ENCODE measurements at regions not wholly inside any gene's neighbourhood (a gene's known extent, or its start where the extent isn't known, plus 50 kb on each side); places are given as distances from the start of the nearest gene placed in this dataset.

DNA sequence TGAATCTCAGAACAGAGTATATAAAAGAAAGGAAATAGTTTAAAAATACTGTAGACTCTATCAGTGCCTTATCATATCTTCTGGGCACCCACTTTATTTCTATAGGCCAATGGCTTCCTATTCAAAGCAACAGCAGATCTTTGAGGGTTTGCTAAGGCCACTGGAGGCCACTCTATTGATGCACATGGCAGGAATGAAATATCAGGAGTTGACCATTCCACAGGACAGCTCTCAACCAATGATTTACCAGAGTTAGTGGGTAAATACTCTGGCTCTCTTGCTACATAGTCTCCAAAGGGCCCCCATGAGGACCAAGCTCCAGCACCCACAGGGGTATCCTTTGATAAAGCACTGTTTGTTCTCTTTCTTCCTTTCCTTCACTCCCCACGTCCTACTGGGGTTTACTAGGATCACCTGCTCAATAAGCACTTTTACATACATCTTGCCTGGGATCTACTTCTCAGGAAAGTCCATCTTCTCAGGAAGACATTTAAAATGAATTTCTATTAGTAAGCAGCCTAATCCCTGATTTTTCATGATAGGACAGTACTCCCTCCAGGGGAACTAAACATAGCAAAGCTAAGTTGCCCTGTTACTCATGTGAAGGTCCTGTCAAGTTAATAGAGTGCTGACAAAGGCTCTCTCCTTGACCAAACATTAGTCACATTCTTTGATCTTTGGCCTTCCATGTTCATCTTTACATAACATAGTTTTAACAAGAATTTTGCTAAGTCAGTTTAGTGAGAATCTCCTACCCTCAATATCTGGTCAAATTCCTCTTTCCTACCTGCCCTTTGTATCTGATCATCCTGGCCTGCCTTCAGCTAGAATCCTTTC lies 459.7 kb downstream of the GRXCR1 start:
- DNase-seq, result no peak

DNA sequence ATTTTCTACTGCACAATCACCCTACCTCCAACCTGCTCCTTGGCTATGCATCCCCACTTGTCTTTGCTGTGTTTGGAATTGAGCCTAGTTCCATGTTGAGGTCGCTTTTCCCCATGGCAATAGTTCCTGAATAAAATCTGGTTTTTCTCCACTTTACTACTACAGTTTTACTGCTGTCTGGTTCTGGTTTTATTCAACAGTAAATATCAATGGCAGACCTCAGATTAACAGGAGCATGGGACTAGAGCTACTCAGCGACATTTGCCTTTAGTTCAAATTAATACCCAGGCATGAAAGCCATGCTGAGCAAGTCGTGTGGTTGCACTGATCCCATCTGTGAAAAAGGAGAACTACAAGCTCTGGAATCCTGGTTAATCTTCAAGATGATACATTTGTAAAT lies 460.3 kb downstream of the GRXCR1 start:
- no peak for DNase-seq

DNA sequence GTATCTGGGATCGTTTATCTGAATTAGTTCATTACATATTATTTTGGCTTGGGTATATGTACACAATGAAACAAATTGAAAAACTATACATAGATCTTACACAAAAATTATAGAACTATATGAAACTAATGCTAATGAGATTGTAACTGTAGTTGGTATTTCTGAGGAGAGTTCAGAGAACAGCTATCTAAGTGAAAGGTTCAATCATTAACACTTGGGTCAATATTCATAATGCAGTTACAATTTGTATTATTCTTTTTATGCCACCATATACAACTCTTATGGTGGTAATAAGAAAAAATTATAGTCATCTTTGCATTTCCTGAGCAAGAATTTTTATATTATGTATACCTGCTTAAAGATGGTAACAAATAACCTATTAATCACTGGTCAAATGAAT lies 461.0 kb downstream of the GRXCR1 start:
- no peak for DNase-seq

DNA sequence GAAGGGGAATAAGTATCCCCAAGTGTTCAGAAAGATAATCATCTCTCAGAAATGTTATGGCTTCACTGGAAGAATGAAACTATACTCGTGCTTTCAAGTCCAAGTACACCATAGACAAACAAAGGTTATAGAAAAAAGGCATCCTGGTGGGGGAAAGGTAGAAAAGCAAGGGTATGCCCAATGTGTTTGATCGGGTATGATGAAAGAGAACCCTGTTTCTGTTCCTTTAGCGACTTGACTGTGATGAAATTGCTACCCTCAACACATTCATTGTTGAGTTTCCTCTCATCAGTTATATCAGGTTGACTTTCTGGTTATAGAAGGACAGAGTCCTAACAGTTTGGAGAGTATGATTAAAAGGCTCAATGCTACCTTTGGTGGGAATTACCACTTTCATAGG lies 464.3 kb downstream of the GRXCR1 start:
- no peak for DNase-seq

DNA sequence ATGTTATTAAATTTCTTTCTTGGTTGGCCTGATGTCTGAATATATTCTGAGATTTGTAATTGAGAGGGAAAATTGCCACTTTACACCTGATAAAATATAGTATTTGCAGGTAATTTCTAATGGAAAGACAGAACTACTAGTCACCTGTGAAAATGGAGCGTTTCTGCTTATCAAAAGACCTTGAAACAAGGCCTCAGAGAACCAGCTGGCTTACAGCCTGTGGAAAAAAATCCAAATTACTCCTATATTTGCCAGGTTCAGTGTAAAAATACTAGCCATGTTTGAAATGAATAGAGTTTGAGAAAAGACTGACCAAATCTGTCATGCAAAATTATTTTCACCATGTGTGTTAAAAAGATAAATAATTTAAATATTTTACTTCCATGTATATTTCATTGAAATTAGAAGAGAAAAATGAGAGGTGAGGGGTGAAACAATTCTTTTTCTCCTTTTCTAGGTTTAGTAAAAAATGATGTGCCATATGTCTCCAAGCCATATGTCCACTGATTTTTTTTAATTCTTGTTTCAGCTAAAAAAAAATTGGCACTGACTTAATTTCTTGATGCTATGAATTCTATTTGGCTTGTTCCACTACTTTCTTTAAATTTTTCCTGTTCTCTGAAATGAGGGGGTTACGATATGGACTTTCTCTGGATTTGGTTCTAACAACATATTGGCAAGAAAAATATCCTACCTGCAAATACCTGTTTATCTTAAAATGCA lies 464.9 kb downstream of the GRXCR1 start:
- no peak for DNase-seq

DNA sequence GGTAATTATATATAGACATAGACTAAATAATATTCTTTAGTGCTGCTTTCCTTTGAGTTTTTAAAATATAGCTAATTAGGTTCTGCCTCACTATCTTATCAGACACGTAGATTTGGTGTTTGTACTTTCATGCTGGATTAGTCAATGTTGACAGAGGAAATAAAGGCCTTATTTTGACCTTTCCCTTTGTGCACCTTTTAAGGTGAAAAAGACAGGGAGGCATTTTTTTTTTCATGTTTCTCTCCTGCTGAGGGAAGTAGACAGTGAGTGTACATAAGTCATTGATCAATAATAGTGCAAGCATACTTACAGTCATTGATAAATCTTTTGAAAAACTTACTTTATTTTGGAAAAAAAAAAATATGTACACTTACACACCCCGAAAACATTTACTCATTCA lies 467.8 kb downstream of the GRXCR1 start:
- no peak for DNase-seq

DNA sequence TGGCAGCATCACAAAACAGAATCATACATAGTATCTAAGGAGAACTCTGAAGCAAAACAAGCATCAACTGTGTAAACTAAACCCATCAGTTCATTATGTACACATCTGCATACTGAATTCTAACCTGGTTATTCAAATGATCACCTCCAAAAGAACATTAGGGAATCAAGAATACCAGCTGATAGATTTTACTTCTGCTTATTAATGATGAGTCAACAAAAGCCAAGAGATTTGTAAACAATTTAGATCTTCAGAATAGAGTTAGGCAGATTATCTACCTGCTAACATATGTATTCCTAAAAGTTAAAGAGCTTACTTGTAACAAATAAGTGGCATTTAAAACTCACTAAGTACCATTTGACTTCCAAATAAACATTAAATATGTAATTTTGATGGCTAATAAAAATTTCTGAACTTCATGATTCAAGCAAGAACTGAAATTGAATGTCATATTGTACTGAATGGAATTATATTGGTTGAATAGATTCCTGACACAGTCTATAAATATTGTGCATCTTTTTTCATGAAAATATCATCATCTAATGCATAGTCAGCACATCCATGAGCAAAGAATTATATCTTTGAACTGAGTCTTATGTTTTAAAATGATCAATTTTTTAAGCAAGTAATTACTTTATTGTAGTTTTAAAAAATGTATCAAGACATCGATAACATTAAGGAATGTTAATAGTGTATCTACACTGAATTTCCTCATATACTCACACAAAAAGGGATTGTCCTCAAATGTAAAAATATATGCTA lies 470.5 kb downstream of the GRXCR1 start:
- no peak for DNase-seq

DNA sequence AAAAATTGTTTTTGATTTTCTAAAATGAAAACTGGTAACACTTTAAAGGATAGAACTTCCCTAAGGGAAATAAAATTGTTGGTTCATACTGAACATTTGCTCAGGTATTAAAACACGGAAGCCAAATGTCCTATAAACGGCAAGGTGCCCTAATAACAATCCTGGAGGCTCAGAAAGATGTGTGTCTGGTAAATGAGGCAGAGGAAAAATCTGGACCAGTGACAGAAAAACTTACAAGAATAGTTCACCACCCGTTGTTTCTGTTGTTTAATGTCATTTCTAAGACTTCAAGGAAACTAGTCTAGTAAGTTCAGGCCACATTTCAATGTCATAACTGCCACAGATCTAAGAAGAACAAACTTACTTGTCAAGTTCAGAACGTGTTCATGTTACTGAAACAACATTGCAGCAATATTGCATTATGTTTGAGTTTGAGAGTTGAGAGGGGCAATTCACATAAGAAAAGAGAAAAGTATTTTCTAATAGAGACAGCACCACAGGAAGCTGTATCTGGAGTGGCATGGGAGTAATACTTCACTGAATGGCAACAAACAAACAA lies 476.6 kb downstream of the GRXCR1 start:
- DNase-seq, result no peak

DNA sequence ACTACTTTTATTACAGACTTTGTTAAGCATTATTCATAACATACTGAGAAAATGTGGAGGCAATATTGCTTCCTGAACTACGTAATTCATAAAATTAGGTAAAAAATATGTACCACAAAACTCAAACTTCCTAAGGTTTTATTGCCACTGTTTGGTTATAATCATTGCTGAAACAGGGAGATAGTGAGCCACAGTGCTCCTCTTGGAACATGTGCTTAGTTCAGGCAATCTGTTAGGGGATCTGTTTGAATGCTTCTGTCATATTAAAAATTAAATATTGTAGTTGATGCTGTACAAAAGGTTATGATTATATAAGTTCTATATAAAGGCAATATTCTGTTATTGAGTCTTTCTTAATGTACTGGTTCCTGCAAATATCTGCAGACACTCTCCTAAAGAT lies 480.7 kb downstream of the GRXCR1 start:
- DNase-seq, result no peak

DNA sequence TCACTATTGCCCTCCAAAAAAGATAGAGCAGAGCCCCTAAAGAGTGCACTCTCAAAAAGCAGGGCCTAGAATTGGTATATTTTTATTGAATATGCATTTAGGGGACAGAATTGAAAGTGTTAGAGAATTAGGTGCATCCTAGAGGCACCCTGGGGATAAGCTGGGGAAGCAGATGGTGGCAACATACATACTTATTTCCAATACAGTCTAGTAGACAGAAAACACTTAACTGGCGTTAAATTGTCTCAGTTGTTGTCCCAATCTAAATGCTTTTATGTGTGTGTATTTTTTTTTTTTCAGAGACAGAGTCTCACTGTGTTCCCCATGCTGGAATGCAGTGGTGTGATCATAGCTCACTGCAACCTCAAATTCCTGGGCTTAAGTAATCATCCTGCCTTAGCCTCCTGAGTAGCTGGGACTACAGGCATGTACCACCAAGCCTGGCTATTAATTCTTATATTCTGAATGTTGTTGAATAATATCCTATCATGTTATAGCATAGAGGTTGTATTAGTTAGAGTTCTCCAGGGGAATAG lies 481.8 kb downstream of the GRXCR1 start:
- DNase-seq, result no peak

DNA sequence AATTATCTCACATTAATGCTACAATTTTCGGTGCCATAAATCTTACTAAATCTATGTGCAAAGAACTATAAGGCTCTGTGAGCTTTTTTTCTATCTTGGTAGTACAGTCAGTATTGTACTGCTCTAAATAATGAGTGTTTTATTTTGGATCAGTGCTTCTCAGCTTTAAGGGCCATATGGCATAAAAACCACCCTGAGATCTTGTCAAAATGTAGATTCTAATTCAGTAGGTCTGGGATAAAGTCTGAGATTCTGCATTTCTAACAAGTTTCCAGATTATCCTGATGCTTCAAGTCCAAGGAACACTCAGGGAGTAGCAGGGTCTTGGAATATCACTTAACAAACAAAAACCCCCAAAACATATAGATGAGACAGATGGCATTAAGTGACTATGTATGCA lies 486.5 kb downstream of the GRXCR1 start:
- DNase-seq, result no peak

DNA sequence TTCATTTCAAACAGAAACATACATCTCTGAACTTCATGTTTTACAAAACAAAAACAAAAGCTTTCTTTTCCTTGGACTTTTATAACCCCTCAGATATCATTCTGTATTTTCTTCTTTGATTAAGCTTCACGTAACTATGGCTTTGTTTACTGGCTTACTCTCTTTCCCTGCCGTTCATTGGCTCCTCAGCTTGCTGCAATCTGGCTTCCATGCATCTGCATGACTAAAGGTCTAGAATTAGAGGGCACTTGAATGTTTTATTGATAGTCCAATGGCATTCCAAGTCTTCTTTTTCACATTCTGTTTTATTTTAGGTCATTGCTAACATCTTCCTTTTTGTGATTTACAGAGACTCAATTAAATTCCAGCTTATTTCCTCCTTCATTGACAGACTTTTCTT lies 487.6 kb downstream of the GRXCR1 start:
- no peak for DNase-seq

DNA sequence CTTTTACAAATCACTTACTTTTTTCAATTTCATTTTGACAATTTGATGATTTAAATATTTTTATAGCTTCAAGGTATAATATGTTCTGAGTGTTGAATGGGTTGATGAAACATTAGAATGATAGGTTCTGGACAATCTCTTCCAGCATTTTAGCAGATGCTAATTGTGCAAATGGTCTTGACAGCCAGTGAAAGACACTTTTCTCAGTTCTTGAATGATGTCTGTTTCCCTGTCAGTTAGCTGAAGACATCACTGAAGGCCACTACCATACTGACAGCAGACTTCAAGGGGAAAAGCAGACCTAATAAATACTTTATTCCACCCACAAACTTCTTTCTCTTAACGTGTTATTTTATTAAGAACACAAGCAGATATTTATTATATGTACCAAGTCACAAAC lies 498.6 kb downstream of the GRXCR1 start:
- no peak for DNase-seq

DNA sequence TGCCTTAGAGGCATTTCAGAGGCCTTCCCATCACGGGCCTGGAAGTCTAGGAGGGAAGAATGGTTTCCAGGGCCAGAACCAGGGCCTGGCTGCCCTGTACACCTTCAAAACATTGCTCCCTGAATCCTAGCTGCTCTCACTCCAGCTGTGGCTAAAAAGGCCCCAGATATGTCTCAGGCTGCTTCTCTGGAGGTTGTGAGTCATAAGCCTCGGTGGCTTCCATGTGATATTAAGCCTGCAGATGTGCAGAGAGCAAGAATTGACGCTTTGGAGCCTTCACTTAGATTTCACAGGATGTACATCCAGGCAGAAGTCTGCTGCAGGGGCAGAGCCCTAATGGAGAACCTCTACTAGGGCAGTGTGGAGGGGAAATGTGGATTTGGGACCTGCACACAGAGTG lies 502.5 kb downstream of the GRXCR1 start:
- DNase-seq, result no peak

DNA sequence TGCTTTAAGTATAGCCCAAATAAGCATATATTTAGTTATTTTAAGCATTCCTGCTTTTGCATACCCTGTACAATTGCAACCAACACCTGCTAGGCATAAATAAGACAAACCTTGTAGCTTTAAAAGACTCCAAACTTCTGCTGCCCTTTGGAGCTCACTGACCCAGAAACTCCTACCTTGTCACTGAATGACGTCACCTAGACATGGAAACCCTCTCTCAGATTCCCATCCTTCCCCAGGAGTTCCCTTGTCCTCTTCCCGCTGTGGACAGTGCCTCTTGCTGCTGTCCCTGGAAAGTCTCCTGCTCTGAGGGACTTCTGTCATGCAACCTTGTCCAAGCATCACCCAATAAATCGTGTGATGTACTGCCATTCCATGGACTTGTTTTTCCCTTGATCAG lies 507.2 kb downstream of the GRXCR1 start:
- no peak for DNase-seq

DNA sequence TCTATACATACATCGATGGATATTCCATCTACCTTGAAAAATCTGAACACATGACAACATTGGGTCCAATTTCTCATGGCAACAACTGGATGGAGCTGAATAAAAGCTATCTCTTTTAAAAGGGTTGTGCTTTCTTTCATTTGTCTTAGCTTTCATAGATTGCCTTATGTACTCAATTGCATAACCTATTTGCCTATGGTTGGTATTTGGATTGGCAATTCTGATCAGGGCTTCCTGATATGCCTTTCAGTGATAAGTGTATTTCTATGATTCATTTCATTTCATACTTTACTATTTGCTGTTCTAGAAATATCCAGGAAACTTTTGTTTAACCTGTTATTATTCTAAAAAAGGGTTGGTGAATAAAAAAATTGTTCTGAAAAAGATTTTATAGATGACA lies 509.9 kb downstream of the GRXCR1 start:
- DNase-seq, result no peak

DNA sequence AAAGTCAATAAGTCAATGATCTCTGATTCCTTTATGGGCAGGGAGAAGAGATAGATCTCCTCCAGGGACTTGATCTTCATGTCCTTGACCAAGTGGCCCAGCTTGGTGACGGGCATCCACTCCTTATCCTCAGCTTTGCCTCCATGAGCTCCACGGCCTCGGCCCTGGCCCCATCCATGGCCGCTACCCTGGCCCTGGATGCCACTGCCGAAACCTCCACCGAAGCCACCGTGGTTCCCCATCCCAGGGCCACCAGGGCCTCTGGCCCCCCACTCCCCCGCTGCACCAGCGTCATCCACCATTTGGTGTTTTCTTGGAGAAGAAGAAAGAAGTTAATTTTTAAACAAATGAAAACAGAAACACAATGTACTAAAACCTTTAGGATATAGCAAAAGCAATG lies 518.1 kb downstream of the GRXCR1 start:
- DNase-seq, result no peak

DNA sequence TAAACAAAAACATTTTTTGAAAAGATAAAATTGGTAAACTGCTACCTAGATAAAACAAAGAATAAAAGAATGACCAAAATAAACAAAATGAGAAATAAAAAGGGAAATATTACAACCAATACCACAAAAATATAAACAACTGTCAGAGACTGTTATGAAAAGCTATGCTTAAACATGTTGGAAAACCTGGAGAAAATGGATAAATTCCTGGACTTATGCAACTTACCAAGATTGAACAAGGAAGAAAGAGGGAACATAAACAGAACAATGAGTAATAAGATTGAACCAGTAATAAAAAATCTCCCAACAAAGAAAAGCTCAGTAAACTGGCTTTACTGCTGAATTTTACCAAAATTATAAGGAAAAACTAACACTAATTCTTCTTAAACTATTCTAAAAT lies 518.7 kb downstream of the GRXCR1 start:
- DNase-seq, result no peak

DNA sequence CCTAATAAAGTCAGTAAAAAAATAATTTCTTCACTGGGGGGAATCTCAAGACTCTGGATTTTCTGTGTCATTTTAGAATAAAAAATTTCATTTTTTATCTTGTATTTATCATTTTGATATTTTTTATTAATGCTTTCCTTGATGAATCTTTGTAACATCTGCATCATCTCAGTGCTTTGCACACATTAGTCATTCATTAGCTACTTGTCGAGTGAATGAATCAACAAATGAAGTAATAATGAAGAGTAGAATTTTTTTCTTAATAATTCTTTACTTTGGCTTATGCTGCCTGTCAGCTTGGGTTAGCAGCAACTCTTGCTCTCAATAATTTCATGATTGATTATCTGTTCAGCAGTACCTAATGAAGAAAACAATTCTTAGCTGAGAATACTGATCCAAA lies 530.8 kb downstream of the GRXCR1 start:
- no peak for DNase-seq

DNA sequence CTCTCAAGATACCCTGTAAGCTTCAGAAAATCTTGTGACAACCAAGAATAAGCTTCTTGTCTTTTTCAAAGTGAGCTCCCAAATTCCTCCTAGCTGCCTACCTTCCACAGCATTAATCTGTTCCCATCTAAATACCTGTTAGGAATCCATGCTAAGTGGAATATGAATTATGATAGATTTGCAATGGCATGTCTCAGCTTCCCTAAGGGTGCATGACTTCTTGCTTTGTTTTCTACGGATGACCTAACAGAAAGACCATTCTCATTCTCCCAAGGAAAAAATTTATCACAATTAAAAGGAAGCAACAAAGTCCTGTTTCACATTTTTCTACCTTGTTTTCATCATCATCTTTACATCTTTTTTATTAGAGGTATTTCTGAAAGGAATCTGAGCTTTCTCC lies 532.7 kb downstream of the GRXCR1 start:
- DNase-seq, result no peak

DNA sequence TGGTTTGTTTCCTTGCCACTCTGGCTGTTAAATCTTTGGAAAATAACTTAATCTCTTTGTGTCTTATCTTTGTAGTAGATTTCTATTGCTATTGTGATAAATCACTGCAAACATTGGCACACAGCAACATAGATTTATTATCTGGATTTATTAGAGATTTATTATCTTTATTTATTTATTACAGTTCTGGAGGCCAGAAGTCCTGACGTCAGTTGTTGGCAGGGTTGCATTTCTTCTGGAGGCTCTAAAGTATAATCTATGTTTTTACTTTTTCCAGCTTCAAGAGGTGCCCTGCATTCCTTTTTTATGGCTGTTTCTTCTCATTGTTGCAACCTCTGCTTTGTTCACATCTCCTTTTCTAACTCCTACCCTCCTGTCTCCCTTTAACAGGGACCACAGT lies 542.8 kb downstream of the GRXCR1 start:
- no peak for DNase-seq

DNA sequence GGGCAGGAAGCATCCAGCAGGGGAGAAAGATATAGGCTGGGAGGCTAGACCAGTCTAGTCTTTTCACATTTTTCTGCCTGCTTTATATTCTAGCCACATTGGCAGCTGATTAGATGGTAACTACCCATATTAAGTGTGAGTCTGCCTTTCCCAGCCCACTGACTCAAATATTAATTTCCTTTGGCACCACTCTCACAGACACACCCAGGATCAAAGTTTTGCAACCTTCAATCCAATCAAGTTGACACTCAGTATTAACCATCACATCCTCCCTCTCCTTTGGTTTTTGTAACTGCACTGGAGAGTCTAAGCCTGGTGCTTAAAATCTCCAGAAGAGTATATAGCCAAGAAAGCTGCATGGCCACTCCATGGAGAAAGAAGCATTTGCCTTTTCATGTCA lies 560.4 kb downstream of the GRXCR1 start:
- no peak for DNase-seq

DNA sequence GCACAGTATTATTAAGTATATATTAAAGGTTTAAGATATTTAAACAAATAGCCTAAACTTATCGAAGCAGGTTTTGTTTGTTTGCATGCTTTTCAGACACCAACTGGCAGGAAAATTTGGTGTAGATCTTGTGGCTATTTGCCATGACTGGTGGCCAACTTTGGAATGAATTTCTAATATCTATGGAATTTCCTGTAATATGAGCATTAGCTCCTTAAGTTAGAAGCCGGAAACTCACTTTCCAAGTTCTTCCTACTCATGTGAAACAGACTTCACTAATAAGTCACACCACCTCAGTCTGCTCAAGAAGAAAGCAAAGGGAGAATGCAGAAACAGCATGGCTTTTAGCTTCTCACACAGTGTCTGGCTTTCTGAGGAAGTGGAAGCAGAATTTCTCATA lies 563.9 kb downstream of the GRXCR1 start:
- DNase-seq, result no peak
